H1 (cell line): ENCODE measurements at regions not wholly inside any gene's neighbourhood (a gene's known extent, or its start where the extent isn't known, plus 50 kb on each side); places are given as distances from the start of the nearest gene placed in this dataset.

Source experiments
- EZH2 ChIP-seq: fragments of 200-600 bp; sonication (generic); IDR thresholded peaks from 2 replicates; pipeline ENCODE4 v1.7.1; 2012; ENCODE audit warnings: low read depth, mild to moderate bottlenecking, moderate library complexity, low read length, inconsistent platforms; ENCODE audit not compliant: severe bottlenecking
- POU5F1 ChIP-seq: IDR thresholded peaks from 2 replicates; pipeline ENCODE4 v1.6.1; 2011; ENCODE audit warnings: low read depth, mild to moderate bottlenecking, low read length, moderate library complexity
- RFX5 ChIP-seq: IDR thresholded peaks from 2 replicates; pipeline ENCODE4 v1.6.1; 2011; ENCODE audit warnings: low read depth, low read length, improper control_type of control experiment, borderline replicate concordance
- TF ChIP-seq, protein P1 (sequence below): fragments of 300-600 bp; sonication (generic); IDR thresholded peaks from 2 replicates; pipeline ENCODE4 v1.7.1; 2012; ENCODE audit warnings: low read length, moderate library complexity, mild to moderate bottlenecking, inconsistent platforms; ENCODE audit not compliant: insufficient replicate concordance

DNA sequence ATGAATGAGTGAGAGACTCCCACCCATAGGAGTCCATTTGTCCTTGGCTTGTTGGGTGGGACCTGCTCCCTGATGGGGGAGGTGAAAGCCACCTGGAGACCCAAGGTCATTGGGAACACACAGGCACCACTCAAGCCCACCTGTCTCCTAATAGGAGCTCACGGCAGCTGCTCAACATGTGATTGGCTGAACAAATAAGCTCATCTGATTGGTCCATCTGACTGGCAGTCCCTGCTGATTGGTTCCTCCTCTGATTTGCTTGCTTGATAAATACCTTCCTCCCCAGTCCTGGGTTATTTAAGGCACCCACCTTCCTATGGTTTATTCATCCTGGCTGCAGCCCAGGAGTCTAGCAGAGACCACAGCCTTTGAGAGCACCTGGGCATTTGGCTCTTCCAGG is 502.9 kb downstream of the PTPRU start (continued):
- TF ChIP-seq RFX5 (no peak), POU5F1 (no peak), EZH2 (no peak)
- TF ChIP-seq, protein P1, sequence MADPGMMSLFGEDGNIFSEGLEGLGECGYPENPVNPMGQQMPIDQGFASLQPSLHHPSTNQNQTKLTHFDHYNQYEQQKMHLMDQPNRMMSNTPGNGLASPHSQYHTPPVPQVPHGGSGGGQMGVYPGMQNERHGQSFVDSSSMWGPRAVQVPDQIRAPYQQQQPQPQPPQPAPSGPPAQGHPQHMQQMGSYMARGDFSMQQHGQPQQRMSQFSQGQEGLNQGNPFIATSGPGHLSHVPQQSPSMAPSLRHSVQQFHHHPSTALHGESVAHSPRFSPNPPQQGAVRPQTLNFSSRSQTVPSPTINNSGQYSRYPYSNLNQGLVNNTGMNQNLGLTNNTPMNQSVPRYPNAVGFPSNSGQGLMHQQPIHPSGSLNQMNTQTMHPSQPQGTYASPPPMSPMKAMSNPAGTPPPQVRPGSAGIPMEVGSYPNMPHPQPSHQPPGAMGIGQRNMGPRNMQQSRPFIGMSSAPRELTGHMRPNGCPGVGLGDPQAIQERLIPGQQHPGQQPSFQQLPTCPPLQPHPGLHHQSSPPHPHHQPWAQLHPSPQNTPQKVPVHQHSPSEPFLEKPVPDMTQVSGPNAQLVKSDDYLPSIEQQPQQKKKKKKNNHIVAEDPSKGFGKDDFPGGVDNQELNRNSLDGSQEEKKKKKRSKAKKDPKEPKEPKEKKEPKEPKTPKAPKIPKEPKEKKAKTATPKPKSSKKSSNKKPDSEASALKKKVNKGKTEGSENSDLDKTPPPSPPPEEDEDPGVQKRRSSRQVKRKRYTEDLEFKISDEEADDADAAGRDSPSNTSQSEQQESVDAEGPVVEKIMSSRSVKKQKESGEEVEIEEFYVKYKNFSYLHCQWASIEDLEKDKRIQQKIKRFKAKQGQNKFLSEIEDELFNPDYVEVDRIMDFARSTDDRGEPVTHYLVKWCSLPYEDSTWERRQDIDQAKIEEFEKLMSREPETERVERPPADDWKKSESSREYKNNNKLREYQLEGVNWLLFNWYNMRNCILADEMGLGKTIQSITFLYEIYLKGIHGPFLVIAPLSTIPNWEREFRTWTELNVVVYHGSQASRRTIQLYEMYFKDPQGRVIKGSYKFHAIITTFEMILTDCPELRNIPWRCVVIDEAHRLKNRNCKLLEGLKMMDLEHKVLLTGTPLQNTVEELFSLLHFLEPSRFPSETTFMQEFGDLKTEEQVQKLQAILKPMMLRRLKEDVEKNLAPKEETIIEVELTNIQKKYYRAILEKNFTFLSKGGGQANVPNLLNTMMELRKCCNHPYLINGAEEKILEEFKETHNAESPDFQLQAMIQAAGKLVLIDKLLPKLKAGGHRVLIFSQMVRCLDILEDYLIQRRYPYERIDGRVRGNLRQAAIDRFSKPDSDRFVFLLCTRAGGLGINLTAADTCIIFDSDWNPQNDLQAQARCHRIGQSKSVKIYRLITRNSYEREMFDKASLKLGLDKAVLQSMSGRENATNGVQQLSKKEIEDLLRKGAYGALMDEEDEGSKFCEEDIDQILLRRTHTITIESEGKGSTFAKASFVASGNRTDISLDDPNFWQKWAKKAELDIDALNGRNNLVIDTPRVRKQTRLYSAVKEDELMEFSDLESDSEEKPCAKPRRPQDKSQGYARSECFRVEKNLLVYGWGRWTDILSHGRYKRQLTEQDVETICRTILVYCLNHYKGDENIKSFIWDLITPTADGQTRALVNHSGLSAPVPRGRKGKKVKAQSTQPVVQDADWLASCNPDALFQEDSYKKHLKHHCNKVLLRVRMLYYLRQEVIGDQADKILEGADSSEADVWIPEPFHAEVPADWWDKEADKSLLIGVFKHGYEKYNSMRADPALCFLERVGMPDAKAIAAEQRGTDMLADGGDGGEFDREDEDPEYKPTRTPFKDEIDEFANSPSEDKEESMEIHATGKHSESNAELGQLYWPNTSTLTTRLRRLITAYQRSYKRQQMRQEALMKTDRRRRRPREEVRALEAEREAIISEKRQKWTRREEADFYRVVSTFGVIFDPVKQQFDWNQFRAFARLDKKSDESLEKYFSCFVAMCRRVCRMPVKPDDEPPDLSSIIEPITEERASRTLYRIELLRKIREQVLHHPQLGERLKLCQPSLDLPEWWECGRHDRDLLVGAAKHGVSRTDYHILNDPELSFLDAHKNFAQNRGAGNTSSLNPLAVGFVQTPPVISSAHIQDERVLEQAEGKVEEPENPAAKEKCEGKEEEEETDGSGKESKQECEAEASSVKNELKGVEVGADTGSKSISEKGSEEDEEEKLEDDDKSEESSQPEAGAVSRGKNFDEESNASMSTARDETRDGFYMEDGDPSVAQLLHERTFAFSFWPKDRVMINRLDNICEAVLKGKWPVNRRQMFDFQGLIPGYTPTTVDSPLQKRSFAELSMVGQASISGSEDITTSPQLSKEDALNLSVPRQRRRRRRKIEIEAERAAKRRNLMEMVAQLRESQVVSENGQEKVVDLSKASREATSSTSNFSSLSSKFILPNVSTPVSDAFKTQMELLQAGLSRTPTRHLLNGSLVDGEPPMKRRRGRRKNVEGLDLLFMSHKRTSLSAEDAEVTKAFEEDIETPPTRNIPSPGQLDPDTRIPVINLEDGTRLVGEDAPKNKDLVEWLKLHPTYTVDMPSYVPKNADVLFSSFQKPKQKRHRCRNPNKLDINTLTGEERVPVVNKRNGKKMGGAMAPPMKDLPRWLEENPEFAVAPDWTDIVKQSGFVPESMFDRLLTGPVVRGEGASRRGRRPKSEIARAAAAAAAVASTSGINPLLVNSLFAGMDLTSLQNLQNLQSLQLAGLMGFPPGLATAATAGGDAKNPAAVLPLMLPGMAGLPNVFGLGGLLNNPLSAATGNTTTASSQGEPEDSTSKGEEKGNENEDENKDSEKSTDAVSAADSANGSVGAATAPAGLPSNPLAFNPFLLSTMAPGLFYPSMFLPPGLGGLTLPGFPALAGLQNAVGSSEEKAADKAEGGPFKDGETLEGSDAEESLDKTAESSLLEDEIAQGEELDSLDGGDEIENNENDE, result no peak
